HG03066 (cell line): ENCODE measurements at regions not wholly inside any gene's neighbourhood (a gene's known extent, or its start where the extent isn't known, plus 50 kb on each side); places are given as distances from the start of the nearest gene placed in this dataset.
A peak's percentile ranks its signal among the peaks of the same experiment; 100 is the strongest.

Experiments
- ATAC-seq: cut with Tn5 transposase; IDR thresholded peaks from one replicate; pipeline ENCODE4 v1.9.1; 2021; ENCODE audit warnings: low read depth; ENCODE audit not compliant: unreplicated experiment

DNA sequence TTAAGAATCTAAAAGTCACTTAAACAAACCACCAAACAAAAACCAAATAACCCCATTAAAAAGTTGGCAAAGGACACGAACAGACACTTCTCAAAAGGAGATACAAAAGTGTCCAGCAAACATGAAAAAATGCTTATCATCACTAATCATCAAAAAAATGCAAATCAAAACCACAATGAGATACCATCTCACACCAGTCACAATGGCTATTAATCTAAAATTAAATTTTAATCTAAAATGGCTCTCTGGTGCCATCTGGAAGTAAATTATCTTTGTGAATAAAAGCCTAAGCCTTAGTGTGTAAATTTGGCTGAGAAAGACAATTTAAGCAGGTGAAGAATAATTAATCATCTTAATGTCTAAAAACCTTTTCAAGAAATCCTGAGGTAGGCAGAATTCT is 204.5 kb upstream of the PPFIA2 start:
- no peak for ATAC-seq

DNA sequence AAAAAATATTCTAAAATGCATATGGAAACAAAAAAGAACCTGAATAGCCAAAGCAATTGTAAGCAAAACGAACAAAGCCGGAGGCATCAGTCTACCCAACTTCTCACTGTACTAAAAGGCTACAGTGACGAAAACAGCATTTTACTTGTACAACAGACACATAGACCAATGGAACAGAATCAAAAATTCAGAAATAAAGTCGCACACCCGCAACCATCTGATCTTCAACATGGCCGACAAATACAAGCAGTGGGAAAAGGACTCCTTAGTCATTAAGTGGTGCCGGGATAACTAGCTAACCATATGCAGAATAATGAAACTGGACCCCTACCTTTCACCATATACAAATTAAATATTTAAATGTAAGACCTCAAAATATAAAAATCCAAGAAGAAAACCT is 203.9 kb upstream of the PPFIA2 start:
- no peak for ATAC-seq

DNA sequence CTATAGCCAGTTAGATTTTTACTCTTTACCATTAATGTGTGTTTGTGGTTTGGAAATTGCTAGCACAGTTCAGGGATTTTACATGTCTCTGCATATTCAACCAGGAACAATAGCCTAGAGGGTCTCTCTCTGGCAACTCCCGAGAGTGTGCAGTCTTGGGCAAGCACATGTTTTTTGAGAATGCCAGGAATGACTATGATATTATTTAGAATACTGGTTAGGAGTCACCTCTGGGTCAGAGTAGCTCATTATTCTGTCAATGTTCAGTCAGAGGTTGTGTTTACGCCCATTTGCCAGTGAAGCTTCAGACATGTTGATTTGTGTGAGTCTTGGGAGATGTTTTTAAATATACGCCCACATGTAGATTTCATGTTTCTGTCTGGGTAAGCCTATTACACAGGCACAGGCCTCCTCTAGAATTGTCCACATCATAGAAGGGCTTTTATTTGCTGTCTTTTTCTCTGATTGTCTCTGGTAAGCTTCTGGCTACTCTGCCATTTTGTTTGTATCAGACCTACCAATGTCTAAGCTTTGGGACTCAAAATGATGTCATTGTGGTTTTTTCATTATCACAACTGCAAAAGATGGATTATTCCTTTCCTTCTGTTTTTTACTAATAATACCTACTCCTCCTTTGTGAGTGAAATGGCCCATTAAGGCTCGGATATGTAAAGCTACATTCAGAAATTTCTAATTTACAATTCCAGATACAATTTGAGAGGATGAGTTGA is 203.1 kb upstream of the PPFIA2 start:
- no peak for ATAC-seq

DNA sequence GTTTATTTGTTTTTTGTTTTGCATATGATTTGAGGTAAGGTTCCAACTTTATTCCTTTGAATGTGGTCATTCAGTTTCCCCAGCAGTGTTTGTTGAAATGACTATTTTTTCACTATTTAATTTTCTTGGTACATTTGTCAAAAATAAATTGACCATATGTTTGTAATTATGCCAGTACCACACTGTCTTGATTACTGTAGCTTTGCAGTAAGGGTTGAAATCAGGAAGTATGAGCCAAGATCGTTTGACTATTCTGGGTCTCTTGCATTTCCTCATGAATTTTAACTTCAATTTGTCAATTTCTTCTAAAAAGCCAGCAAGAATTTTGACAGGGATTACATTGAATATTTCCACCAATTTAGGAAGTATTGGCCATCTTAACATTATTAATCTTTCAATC is 199.3 kb upstream of the PPFIA2 start:
- no peak for ATAC-seq

DNA sequence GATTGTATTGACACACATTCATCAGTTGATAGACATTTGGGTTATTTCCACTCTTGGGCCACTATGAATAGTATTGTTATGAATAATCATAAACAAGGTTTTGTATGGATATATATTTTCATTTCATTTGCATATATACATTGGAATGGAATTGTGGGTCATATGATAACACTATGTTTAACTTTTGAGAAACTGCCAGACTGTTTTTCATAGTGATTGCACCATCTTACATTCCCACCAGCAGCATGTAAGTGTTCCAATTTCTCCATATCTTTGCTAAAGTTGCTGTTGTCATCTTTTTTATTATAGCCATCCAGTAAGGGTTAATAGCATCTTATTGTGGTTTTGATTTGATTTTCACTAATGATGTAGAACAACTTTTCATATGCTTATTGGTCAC is 198.5 kb upstream of the PPFIA2 start:
- ATAC-seq: no peak

DNA sequence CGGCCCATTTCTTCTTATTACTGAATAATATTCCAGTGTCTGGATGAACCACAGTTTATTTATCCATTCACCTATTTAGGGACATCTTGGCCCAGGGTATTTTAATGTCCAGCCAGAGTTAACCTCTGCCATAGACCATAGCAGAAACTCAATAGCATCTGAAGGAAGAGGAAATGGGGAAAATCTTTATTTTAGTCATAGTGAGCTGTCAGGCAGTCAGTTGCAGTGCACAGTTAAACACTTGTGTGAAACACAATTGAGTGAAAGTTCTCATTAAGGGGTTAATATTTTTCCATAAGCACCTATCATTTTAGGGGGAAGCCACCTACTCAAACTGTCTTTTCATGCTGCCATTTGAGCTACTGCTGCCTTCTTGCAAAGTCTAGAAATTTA is 197.3 kb upstream of the PPFIA2 start:
- ATAC-seq: no peak

DNA sequence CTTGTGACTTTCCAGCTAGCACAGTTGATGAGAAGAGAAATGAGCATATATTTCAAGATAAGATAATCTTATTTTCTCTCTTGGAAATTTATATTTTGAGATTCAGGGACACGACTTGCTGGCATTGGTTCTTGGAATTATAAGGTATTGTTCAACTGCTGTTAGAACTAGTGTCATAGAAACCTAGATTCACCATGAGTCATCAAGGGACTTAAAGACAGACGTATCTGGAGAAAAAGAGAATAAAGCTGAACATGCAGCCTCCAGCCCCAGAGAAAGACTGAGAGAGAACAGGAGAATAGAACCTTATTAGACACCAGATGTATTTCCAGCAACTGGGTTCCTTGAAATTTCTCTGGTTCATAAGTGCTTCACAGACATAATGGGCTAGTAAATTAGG is 194.4 kb upstream of the PPFIA2 start:
- ATAC-seq: no peak

DNA sequence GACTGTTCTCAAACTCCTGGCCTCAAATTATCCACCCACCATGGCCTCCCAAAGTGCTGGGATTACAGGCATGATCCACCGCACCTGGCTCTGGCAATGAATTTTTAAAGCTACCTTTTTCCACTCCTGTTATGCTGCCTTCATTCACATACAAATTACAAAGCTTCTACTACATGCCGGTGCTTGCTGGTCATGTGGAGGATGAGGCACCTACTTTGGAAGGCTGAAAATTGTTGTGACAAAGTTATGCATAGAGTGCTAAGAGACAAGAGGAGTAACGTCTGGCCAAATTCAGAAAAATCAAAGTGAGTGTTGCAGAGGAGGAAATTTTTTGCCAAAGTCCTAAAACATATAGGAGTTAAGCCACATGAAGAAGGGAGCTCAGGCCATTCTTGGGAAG is 191.7 kb upstream of the PPFIA2 start:
- ATAC-seq: no peak

DNA sequence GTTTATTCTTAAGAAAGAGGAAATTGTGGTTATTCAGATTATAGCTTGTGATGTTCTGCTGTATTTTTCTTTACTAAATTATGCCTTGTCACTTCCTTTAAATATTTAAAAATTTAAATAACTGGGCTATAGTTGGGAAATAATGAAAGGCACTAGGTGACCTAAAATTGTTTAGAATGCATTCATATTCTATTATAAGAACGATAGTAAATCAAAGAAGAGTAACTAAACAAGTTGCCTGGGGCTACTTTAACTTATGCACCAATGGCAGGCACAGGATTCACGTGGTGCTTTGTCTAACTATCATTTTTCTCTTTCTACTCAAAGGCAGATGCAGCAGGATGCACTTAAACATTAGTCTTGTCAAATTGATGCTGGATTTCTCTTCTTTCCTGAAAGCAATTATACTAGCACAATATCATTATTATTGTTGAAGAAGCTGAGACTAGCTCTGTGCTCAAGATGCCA is 190.7 kb upstream of the PPFIA2 start:
- no peak for ATAC-seq

DNA sequence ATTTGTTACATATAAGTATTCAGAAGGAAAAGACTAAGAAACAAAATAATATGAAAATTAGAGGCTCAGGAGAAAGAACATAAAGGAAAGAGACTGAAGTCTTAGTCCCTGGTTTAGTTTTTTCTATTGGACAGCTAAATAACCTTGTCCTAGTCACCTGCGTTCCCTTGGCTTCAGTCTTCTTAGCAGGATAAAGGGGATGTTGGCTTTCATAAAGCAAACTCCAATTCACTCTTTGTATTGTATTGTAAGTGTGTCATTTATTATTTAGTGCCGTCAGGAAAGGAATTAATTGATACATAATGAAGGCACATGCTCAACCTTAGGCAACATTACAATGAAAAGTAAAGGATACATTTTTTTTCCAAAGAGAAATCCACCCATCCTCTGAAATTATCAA is 190.3 kb upstream of the PPFIA2 start:
- ATAC-seq: no peak

DNA sequence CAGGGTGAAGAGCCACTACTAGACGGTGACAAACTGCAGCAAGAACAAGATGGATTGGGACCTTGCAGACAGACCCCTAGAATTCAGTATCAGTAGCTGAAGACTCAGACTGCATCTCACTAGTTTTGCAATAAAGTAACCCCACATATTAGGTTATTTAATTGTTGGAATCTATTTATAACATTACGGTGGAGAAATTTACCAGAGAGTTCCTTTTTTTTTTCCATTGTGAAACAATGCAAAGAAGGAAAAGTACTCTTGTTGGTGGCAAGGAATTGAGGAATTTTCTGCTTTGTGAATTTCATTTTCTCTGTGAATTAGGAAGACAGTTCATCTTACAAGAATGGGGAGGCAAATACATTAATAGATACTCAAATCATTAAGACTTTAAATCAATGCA is 185.7 kb upstream of the PPFIA2 start:
- ATAC-seq: no peak

DNA sequence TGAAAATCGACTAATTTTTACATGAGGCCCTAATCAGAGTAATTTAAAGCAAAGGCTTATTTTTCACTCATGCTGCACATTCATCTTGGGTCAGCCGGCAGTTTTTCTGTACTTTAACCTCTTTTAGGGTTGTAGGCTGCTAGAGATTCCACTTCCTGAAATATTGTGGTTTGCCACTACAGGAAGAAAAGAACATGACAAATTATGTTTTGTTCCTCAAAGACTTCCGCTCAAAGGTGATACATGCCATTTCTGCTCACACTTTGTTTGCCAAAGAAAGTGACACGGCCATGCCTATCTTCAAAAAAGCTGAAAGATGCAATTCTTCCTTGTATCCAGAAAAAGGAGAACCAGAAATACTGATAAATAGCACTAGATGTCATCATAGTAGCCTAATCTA is 183.4 kb upstream of the PPFIA2 start:
- ATAC-seq: peak; percentile 62

DNA sequence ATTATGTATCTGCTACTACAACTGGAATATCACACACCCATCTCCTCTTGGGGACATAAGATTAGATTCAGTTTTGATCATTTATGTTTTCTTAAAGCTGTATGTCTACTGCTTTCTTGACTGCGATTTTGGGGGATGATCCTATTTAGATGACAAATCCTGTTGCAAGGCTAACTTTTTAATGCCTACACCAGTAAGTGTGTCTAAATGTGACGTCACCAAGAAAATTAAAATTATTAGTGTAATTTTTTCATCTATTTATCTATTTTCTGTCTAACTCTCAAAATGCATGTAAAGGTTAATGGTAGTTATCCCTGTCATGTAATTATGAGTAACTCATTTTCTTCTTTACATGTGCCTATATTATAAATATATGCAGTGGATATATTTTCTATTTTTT is 170.9 kb upstream of the PPFIA2 start:
- ATAC-seq: no peak

DNA sequence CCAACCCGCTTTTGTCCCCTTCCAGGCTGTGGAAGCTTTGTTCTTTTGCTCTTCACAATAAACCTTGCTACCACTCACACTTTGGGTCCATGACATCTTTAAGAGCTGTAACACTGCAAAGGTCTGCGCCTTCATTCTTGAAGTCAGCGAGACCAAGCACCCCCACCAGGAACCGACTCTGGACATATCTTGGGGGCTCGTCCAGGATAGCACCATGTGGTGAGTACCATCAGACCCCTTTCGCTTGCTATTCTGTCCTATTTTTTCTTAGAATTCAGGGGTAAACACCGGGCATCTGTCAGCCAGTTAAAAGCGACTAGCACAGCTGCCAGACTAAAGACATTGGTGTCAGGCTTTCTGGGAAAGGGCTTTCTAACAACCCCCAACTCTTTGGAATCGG is 137.6 kb upstream of the PPFIA2 start:
- no peak for ATAC-seq

DNA sequence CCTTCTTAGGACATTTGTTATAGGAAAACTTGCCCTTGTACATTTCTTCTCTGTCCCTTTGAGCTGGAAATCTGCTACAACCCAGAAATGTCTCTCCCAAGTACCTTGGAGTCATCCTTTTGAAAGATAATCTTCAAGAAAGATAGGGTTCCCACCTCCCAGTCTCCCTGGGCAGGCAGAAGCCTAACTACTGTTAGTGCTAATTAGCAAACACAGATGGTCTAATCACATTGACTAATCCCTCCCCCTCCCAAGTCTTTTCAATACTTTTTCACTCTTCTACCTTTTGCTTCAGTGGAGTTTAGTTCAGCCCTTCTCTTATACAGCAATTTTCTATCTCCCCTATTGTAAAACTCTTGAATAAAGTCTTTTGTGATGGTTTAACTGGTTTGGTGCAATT is 129.8 kb upstream of the PPFIA2 start:
- ATAC-seq: no peak

DNA sequence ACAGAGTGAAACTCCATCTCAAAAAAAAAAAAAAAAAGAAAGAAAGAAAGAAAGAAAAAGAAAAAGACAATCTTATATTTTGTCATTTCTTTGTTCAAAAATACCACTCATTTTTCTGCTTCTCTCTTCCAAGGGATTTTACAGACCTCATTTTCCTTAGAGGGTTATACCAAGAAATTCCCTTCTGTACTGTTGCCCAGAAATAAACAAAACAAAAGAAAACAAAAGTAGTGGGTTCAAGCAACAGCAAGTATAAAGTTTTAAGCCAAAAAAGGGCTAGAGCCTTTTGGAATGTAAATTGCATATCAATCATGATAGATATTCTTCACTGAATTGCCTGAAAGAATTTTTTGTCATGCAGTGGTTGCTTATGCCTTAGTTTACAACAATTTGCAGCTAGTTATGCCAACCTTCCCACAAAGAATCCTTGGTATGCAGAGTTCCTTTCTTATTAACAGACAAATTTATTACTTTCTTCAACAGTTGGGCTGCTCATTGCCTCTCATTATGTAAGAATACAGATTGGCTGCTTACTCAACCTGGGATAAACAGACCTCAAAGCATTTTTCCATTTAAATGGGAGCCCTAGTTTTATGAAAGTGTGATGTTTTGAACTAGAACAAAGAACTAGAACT is 129.1 kb upstream of the PPFIA2 start:
- no peak for ATAC-seq

DNA sequence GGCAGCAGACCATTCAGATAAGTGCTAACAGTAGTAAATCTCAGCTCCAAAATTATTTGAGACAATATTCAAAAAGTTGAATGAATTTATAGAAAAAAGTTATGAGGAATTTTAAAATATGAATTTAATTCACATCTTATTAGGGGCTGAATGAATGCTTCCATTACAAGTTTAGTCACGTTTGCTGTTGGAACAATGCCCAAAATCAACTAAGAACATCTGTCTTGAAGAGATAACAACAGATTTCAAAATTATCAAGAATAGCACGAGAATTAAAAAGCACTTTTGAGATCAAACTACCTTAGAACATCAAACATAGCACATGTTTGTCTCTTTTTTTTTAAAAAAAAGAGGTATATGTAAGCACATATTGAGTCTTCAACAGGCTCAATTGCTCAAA is 115.4 kb upstream of the PPFIA2 start:
- ATAC-seq: no peak

DNA sequence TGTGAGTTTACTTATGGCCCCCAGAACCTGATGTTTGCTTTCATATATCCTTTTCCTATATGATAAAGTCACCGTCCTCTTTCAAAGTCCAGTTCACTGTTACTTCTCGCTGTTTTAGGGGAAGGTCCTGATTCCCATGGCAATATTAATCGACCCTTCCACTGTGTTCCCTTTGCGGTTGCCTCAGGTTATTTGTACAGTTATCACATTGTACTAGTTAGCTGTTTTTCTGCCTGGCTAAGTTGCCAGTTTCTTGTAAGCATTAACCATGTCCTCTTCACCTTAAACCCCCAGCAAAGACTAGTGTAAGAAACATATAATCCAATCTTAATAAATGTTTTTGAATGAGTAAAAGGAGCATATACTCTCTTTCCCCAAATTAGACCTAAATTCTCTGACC is 115.0 kb upstream of the PPFIA2 start:
- no peak for ATAC-seq

DNA sequence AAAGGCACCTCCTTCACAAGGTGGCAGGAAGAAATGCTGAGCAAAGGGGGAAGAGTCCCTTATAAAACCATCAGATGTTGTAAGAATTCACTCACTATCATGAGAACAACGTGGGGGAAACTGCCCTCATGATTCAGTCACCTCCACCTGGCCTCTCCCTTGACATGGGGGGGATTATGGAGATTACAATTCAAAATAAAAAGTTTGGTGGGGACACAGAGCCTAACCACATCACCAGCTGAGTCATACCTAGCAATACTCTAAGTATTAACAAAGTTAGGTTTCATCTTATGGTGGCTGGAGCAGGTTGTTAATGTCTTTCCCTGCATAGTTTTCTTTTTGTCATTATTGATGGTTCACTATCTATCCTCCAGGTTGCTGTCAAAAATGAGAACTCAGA is 113.2 kb upstream of the PPFIA2 start:
- ATAC-seq: no peak

DNA sequence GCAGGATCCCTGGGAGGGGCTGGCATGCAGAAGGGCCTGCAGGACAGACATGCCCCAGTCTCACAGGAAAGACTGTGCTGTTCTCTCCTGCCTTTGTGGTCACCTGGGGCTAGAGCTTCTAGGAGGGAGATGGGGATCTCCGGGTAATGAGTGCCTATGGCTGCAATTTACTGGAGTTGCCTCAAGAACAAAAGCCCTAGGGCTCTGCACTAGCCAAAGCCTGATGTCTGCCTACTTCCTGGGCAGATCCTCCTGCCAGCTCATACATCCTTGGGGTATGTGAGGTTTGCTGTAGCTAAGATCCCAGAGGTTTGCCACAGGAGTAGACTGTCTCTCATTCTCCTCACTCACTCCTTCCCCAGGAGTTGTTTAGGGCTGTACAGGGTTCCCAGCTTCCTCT is 106.9 kb upstream of the PPFIA2 start:
- no peak for ATAC-seq

DNA sequence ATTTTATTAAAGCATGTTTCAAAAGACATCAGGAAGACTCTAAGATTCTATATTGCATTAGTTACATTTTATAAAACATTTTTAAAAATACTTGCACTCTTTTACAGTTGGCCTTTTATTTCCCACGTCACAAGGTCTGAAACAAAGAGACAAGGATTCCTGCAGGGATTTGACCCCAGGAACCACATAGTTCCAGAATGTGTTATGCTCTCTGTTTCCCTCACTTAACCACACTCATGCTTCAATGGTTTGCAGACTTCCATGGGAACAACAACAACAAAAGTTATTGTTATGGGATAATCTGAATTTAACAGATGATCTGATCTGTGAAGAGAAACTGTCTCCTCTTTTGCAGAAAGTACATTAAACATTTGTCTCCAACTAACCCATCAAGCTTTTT is 104.3 kb upstream of the PPFIA2 start:
- no peak for ATAC-seq

DNA sequence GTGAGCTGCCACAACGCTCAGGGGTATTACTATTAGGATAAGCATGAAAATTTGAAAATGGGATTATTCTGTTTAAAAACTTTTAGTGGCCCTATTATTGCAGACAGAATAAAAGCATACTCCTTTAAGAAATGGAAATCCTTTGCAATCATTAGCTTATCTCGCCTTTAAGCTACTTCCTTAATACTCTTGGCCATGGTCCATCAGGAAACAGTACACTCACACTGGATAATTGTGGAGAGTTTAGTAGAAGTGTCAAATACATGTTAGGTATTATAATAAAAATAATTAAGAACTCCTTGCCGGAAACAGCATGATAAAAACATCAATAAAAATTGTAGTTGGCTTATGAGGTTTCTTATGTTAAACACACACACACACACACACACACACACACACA is 100.4 kb upstream of the PPFIA2 start:
- no peak for ATAC-seq

DNA sequence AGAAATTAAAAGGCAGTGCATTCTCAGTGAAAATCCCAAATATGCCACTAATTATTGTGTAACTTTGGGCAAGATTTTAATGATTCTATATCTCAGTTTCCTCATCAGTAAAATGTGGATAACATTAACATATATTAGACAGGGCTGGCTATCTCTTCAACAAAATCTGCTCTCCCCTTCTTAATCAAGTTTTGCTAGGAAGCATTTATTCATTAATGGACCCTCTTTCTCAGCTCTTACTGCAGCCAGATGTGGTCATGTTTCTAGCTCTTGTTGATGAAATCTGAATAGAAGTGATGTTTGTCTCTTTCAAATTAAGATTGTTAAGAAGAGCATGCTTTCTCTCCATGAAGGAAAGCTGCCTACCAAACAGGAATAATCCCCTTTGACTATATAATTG is 84.4 kb upstream of the PPFIA2 start:
- ATAC-seq: no peak
